GM12878 (cell line): ENCODE measurements at regions not wholly inside any gene's neighbourhood (a gene's known extent, or its start where the extent isn't known, plus 50 kb on each side); places are given as distances from the start of the nearest gene placed in this dataset.

Experiments
- ATAC-seq: fragments of 200-7000 bp; cut with Tn5 transposase; 3 replicates; pipeline ENCODE4 v1.9.1; 2020; ENCODE audit warnings: mild to moderate bottlenecking, moderate library complexity
- BruUV-seq: library from RNA; stranded (reverse); fragments of 400-500 nt; replicated peaks from 2 replicates; lab custom pipeline; 2021; lab: Mats Ljungman, UMichigan
- CTCF ChIA-PET: fragments of 300-600 bp; sonication (Branson Sonifier 250); formaldehyde crosslinking; extraction: SDS; loops from one replicate; lab custom pipeline; 2021; ENCODE audit warnings: inconsistent platforms; lab: Yijun Ruan, JAX
- POLR2A ChIA-PET: fragments of 350-600 bp; formaldehyde crosslinking; extraction: SDS; loops from one replicate; lab custom pipeline; 2021; ENCODE audit warnings: inconsistent platforms; lab: Charles Lee
- RAD21 ChIA-PET: fragments of 300-600 bp; sonication (Branson Sonifier 250); formaldehyde crosslinking; loops from one replicate; lab custom pipeline; 2023; ENCODE audit warnings: antibody characterized with exemption; ENCODE audit not compliant: unreplicated experiment; lab: Charles Lee
- SMC1A ChIA-PET: fragments of 300-600 bp; sonication (Branson Sonifier 250); formaldehyde crosslinking; loops from one replicate; lab custom pipeline; 2023; ENCODE audit not compliant: unreplicated experiment, uncharacterized antibody; lab: Charles Lee
- DNase-seq: peaks from one replicate; pipeline ENCODE4 v3.0.0-alpha.2; 2011; ENCODE audit warnings: low read depth, low spot score
- FAIRE-seq: peaks from 3 replicates; lab custom pipeline; 2011; peaks lifted over from hg19 to GRCh38; lab: Jason Lieb, UNC
- H2AFZ ChIP-seq: 2 replicates; pipeline ENCODE4 v1.6.0; 2011; ENCODE audit warnings: low read depth, low read length, control low read depth; ENCODE audit not compliant: control insufficient read depth
- H3K27ac ChIP-seq: 2 replicates; pipeline ENCODE4 v1.5.1; 2011; ENCODE audit warnings: control low read depth; ENCODE audit not compliant: control insufficient read depth, insufficient read depth
- H3K27me3 ChIP-seq, 2 experiments: replicated peaks in 1 of 2; 2 replicates each; pipeline versions ENCODE4 v1.6.0 to v1.6.1; 2011; ENCODE audit warnings: low read length in 1 of 2; ENCODE audit not compliant: control insufficient read depth in 2 of 2, insufficient read depth in 2 of 2
- H3K36me3 ChIP-seq, 2 experiments: 2 replicates each; pipeline ENCODE4 v1.5.1; 2011; ENCODE audit warnings: low read length in 1 of 2; ENCODE audit not compliant: control insufficient read depth in 2 of 2, insufficient read depth in 2 of 2
- H3K4me1 ChIP-seq: 2 replicates; pipeline ENCODE4 v1.6.1; 2011; ENCODE audit warnings: mild to moderate bottlenecking, low read length, moderate library complexity, mixed read lengths; ENCODE audit not compliant: control insufficient read depth, insufficient read depth
- H3K4me2 ChIP-seq: 2 replicates; pipeline ENCODE4 v1.6.0; 2011; ENCODE audit warnings: control low read depth; ENCODE audit not compliant: control insufficient read depth, insufficient read depth
- H3K4me3 ChIP-seq: fragments of 200-600 bp; sonication (generic); 2 replicates; pipeline ENCODE4 v1.5.1; 2016
- H3K79me2 ChIP-seq: 2 replicates; pipeline ENCODE4 v1.6.0; 2011; ENCODE audit warnings: low read length; ENCODE audit not compliant: control insufficient read depth, insufficient read depth
- H3K9ac ChIP-seq: 2 replicates; pipeline ENCODE4 v1.8.0; 2011; ENCODE audit warnings: low read length, control low read depth, mixed read lengths; ENCODE audit not compliant: control insufficient read depth, insufficient read depth
- H3K9me3 ChIP-seq: replicated peaks from 3 replicates; pipeline ENCODE4 v1.5.1; 2011; ENCODE audit warnings: mild to moderate bottlenecking, low read length; ENCODE audit not compliant: control insufficient read depth, insufficient read depth
- H4K20me1 ChIP-seq: 2 replicates; pipeline ENCODE4 v1.6.0; 2011; ENCODE audit not compliant: control insufficient read depth, insufficient read depth
- CBX3 ChIP-seq: fragments of 200-600 bp; sonication (generic); IDR thresholded peaks from 2 replicates; pipeline ENCODE4 v1.6.1; 2016; ENCODE audit warnings: low read depth, borderline replicate concordance
- EZH2 ChIP-seq: IDR thresholded peaks from 2 replicates; pipeline ENCODE4 v1.6.1; 2012; ENCODE audit warnings: low read depth, mild to moderate bottlenecking, control low read depth, inconsistent platforms, low read length, borderline replicate concordance; ENCODE audit not compliant: control insufficient read depth
- FOS ChIP-seq: IDR thresholded peaks from 3 replicates; pipeline ENCODE4 v1.6.1; 2011; ENCODE audit warnings: borderline replicate concordance; ENCODE audit not compliant: insufficient read length; ENCODE audit errors: extremely low read depth
- KAT2A ChIP-seq: conservative IDR thresholded peaks from 2 replicates; pipeline ENCODE4 v1.6.1; 2011; ENCODE audit warnings: low read depth, low read length; ENCODE audit not compliant: control insufficient read depth
- MEF2A ChIP-seq: IDR thresholded peaks from 2 replicates; pipeline ENCODE4 v1.6.1; 2011; ENCODE audit warnings: low read depth, mild to moderate bottlenecking, low read length, moderate library complexity; ENCODE audit not compliant: insufficient read depth
- ZNF622 ChIP-seq: fragments of 450-650 bp; IDR thresholded peaks from 2 replicates; pipeline ENCODE4 v1.6.1; 2017; ENCODE audit warnings: mild to moderate bottlenecking, inconsistent platforms
- WGBS: methylation state at CpG from one replicate; pipeline ENCODE4 v1.1.6; 2016; ENCODE audit warnings: low lambda C conversion rate; ENCODE audit not compliant: insufficient replicate concordance, insufficient coverage; ENCODE audit errors: missing lambda C conversion rate; 5-methylcytosine and 5-hydroxymethylcytosine counted together
- in situ Hi-C: fragments of 300-500 bp; cut with MboI; formaldehyde crosslinking; loops from 9 replicates; pipeline ENCODE4 v1.14.3; 2018; ENCODE audit warnings: mixed read lengths
- intact Hi-C: fragments of 100-400 bp; cut with micrococcal nuclease; formaldehyde crosslinking; loops from one replicate; pipeline ENCODE4 v1.14.2; 2022; ENCODE audit not compliant: unreplicated experiment
- TF ChIP-seq, protein P1 (sequence below): IDR thresholded peaks from 2 replicates; pipeline ENCODE4 v1.6.1; 2012; ENCODE audit warnings: low read length, inconsistent platforms
- TF ChIP-seq, protein P2 (sequence below): IDR thresholded peaks from 2 replicates; pipeline ENCODE4 v1.6.1; 2011; ENCODE audit warnings: borderline replicate concordance, low read depth, mild to moderate bottlenecking, moderate library complexity, low read length; ENCODE audit not compliant: insufficient read depth, poor library complexity, severe bottlenecking
- TF ChIP-seq, protein P3 (sequence below): fragments of 450-650 bp; IDR thresholded peaks from 2 replicates; pipeline ENCODE4 v1.6.1; 2014; ENCODE audit warnings: mild to moderate bottlenecking

DNA sequence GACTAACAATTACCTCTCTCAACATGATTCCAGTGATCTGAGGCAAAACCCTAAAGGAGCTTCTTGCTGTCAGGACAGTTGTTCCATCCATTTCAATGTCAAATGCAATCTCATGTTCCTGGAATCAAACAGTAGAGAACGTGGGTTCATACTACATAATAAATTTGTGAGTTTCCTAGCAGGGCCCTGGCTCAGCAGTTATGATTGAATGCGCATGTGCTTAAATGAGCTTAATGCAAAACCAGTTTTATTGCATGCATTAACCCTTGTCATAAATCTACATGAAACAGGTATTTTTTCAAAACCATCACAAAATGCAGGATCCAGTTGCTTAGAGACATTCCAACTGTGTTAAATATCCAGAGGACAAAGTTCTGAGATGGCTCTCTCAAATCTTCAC lies 225.4 kb upstream of the TMEM72 start:
- intact Hi-C loops (no loop called here), in situ Hi-C loops (no loop called here)
- no peaks in the 10 kb centered on the region for H3K36me3 ChIP-seq
- no peak overlapping the region for H3K4me3 ChIP-seq
- ChIA-PET CTCF (no interaction called here), RAD21 (no interaction called here), SMC1A (no interaction called here), POLR2A (no interaction called here)
- TF ChIP-seq, protein P1, sequence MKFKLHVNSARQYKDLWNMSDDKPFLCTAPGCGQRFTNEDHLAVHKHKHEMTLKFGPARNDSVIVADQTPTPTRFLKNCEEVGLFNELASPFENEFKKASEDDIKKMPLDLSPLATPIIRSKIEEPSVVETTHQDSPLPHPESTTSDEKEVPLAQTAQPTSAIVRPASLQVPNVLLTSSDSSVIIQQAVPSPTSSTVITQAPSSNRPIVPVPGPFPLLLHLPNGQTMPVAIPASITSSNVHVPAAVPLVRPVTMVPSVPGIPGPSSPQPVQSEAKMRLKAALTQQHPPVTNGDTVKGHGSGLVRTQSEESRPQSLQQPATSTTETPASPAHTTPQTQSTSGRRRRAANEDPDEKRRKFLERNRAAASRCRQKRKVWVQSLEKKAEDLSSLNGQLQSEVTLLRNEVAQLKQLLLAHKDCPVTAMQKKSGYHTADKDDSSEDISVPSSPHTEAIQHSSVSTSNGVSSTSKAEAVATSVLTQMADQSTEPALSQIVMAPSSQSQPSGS, result no peak
- TF ChIP-seq CBX3, result no peak
- TF ChIP-seq KAT2A, result no peak
- TF ChIP-seq ZNF622, result no peak
- TF ChIP-seq, protein P2, sequence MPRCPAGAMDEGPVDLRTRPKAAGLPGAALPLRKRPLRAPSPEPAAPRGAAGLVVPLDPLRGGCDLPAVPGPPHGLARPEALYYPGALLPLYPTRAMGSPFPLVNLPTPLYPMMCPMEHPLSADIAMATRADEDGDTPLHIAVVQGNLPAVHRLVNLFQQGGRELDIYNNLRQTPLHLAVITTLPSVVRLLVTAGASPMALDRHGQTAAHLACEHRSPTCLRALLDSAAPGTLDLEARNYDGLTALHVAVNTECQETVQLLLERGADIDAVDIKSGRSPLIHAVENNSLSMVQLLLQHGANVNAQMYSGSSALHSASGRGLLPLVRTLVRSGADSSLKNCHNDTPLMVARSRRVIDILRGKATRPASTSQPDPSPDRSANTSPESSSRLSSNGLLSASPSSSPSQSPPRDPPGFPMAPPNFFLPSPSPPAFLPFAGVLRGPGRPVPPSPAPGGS, result no peak
- no peak for TF ChIP-seq EZH2
- TF ChIP-seq MEF2A, result no peak
- no peak for TF ChIP-seq FOS
- TF ChIP-seq, protein P3, sequence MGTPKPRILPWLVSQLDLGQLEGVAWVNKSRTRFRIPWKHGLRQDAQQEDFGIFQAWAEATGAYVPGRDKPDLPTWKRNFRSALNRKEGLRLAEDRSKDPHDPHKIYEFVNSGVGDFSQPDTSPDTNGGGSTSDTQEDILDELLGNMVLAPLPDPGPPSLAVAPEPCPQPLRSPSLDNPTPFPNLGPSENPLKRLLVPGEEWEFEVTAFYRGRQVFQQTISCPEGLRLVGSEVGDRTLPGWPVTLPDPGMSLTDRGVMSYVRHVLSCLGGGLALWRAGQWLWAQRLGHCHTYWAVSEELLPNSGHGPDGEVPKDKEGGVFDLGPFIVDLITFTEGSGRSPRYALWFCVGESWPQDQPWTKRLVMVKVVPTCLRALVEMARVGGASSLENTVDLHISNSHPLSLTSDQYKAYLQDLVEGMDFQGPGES, result no peak
- no peaks in the 10 kb centered on the region for H3K79me2 ChIP-seq
- no peaks in the 10 kb centered on the region for H3K27me3 ChIP-seq
- H3K27ac ChIP-seq, result no peak overlapping the region
- FAIRE-seq (no peak), DNase-seq (no peak), ATAC-seq (no peak)
- no peaks in the 10 kb centered on the region for H3K9me3 ChIP-seq
- no peak overlapping the region for H2AFZ ChIP-seq
- no TSS peak for BruUV-seq
- no peak overlapping the region for H3K4me2 ChIP-seq
- H4K20me1 ChIP-seq, result no peaks in the 10 kb centered on the region
- 47% methylated on average over 2 of the region's 2 CpGs for WGBS
- no peaks in the 10 kb centered on the region for H3K4me1 ChIP-seq
- H3K9ac ChIP-seq, result no peak overlapping the region
